Fibroblast of skin of right biceps (primary cell): ENCODE measurements at regions not wholly inside any gene's neighbourhood (a gene's known extent, or its start where the extent isn't known, plus 50 kb on each side); places are given as distances from the start of the nearest gene placed in this dataset.
A peak's percentile ranks its signal among the peaks of the same experiment; 100 is the strongest.
"Not testable (repeated sequence)": the region's sequence is repeated elsewhere in the genome, so short reads cannot be mapped to it uniquely, and the experiment has no call there.

Experiments
- DNase-seq: peaks from one replicate; pipeline ENCODE4 v3.0.0-alpha.2; 2013

DNA sequence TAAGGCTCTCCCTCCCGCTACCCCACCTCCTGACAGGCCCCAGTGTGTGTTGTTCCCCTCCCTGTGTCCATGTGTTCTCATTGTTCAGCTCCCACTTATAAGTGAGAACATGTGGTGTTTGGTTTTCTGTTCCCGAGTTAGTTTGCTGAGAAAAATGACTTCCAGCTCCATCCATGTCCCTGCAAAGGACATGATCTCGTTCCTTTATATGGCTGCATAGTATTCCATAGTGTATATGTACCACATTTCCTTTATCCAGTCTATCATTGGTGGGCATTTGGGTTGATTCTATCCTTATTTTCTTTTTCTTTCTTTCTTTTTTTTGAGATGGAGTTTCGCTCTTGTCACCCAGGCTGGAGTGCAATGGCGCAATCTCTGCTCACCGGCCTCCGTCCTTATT is 57.8 kb upstream of the RASSF3 start:
- not testable (repeated sequence) for DNase-seq

DNA sequence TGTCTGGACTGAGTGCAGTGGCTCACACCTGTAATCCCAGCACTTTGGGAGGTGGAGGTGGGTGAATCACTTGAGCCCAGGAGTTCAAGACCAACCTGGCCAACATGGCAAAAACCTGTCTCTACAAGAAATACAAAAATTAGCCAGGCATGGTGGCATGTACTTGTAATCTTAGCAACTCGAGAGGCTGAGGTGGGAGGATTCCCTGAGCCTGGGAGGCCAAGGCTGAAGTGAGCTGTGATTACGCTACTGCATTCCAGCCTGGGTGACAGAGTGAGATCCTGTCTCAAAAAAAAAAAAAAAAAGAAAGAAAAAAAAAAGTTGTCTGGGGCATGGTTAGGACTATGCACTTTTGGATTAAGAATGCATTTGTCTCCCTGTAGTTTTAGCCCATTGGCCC is 56.6 kb upstream of the RASSF3 start:
- not testable (repeated sequence) for DNase-seq

DNA sequence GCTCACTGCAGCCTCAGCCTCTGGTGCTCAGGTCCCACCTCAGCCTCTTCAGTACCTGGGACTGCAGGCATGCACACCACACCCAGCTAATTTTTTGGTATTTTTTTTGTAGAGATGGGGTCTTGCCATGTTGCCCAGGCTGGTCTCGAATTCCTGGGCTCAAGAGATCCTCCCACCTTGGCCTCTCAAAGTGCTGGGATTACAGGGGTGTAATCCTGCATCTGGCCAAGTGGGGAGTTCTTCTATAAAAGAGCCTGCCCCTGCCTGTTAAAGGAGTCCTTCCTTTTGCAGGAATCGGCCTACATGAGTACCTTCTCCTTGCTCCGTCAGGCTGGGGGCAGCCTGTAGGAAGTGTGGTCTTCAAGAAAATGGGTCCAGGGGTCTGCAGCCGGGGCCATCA is 54.1 kb upstream of the RASSF3 start:
- no peak for DNase-seq

DNA sequence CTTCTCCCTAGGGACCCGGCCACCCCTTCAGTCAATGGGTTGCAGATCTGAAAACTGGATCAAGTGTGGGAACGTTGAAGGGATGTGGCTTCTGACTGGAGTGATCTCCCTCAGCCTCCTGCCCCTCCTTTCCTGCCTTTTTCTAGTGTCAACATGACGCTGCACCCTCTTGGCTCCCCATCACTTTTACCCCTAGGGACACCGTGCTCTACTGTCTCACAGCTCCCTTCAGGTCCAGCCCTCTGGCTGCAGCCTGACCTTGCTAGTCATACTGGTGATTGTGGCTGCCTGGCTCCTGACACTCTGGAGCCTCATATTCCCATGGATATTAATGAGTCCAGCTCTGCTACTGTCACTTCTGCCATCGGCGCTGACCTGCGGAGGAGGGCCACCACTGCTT is 51.5 kb upstream of the RASSF3 start:
- no peak for DNase-seq

DNA sequence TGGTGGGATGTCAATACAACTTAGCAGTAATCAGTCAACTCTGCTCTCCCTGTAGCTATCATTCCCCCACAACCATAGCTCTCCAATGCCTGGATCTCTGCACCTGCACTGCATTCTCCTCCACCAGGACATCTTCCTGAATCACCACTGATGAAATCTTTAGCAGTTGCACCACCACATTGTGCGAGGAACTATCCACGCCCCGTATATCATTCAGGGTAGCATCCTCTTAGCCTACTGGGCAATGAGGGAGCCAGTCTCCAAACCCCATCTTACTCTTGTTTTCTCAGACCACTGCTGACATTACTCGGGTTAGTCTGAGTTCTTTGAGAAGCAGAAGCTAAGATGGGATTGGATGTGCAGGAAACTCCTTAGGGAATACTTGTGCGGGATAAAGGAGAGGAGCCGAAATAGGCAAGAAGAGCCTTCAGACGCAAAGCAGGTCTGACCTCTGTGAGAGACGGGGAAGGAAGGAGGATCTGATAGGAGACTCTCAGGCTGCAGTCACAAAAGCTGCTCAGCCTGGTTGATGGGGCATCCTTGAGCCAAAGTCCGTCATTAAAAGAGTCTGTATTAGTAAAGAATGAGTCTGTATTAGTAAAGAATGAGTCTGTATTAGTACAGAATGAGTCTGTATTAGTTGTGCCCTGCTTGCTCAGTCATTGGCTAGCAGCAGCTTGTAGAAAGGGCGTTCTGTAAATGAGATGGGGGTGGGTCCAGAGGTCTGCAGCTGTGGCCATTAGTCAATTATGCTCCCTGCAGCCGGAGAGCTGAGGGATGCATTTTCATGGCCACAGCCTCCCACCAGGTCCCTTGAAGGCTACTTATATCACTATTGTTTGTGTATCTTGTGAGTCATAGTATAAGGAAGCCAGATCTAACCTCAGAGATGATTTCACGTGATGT is 49.6 kb upstream of the RASSF3 start:
- DNase-seq = peak; percentile 86
